ENCODE measurements at regions not wholly inside any gene's neighbourhood (a gene's known extent, or its start where the extent isn't known, plus 50 kb on each side); places are given as distances from the start of the nearest gene placed in this dataset.

GRCh38 chr18:78741381-78742217, 238.0 kb upstream of the SALL3 start:
- no peak for TF ChIP-seq EZH2 (IDR thresholded peaks at IDR 0.05; ENCODE audit: borderline replicate concordance, low read depth, low read length, poor library complexity, severe bottlenecking)
- TF ChIP-seq, protein P1, sequence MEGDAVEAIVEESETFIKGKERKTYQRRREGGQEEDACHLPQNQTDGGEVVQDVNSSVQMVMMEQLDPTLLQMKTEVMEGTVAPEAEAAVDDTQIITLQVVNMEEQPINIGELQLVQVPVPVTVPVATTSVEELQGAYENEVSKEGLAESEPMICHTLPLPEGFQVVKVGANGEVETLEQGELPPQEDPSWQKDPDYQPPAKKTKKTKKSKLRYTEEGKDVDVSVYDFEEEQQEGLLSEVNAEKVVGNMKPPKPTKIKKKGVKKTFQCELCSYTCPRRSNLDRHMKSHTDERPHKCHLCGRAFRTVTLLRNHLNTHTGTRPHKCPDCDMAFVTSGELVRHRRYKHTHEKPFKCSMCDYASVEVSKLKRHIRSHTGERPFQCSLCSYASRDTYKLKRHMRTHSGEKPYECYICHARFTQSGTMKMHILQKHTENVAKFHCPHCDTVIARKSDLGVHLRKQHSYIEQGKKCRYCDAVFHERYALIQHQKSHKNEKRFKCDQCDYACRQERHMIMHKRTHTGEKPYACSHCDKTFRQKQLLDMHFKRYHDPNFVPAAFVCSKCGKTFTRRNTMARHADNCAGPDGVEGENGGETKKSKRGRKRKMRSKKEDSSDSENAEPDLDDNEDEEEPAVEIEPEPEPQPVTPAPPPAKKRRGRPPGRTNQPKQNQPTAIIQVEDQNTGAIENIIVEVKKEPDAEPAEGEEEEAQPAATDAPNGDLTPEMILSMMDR (conservative IDR thresholded peaks at IDR 0.05; ENCODE audit: low read depth, low read length): no peak
